GM12891 (cell line): ENCODE measurements at regions not wholly inside any gene's neighbourhood (a gene's known extent, or its start where the extent isn't known, plus 50 kb on each side); places are given as distances from the start of the nearest gene placed in this dataset.

ENCODE experiments used
- POLR2A ChIP-seq: IDR thresholded peaks from 2 replicates; pipeline ENCODE4 v1.6.1; 2011; ENCODE audit warnings: low read depth, low read length, control low read depth
- POLR2AphosphoS5 ChIP-seq: IDR thresholded peaks from 2 replicates; pipeline ENCODE4 v1.6.1; 2011; ENCODE audit warnings: low read depth, low read length, control low read depth
- TAF1 ChIP-seq: IDR thresholded peaks from 2 replicates; pipeline ENCODE4 v1.6.1; 2011; ENCODE audit warnings: low read depth, low read length, control low read depth

GRCh38 chr4:175376287-175376977 is 435.6 kb downstream of the GPM6A start:
- no peak for TF ChIP-seq TAF1
- no peak for TF ChIP-seq POLR2A
- no peak for TF ChIP-seq POLR2AphosphoS5
